Body of pancreas (tissue), 4 donors: ENCODE measurements at regions not wholly inside any gene's neighbourhood (a gene's known extent, or its start where the extent isn't known, plus 50 kb on each side); places are given as distances from the start of the nearest gene placed in this dataset.

Experiments
- CTCF ChIP-seq, 7 experiments: fragments of 450-650 bp in 4 of 7; fragments of 200-600 bp in 3 of 7; sonication (generic) in 3 of 7; IDR thresholded peaks; one replicate each; pipeline ENCODE4 v1.5.1; 2016 to 2019; ENCODE audit warnings: antibody characterized with exemption in 7 of 7
- POLR2A ChIP-seq, 3 donors: fragments of 450-650 bp; IDR thresholded peaks; one replicate each; pipeline ENCODE4 v1.6.1; 2016; ENCODE audit warnings: antibody characterized with exemption in 3 of 3, mild to moderate bottlenecking in 2 of 3

- TF ChIP-seq CTCF (IDR thresholded peaks at IDR 0.05) (no peak), POLR2A (IDR thresholded peaks at IDR 0.05) (no peak)
These were observed 433.4 kb upstream of the GBE1 start for GRCh38 chr3:82194870-82195269.
